DOHH2 (cell line): ENCODE measurements at regions not wholly inside any gene's neighbourhood (a gene's known extent, or its start where the extent isn't known, plus 50 kb on each side); places are given as distances from the start of the nearest gene placed in this dataset.

ENCODE experiments used
- H3F3A ChIP-seq: fragments of 200-600 bp; sonication (generic), shearing (Covaris generic); 2 replicates; pipeline ENCODE4 v1.6.0; 2016; ENCODE audit warnings: antibody characterized with exemption, mild to moderate bottlenecking; ENCODE audit not compliant: control insufficient read depth, insufficient read depth
- H3K27ac ChIP-seq: fragments of 200-600 bp; sonication (generic); 2 replicates; pipeline ENCODE4 v1.5.1; 2014; ENCODE audit warnings: low read depth, mild to moderate bottlenecking, low read length, moderate library complexity
- H3K27me3 ChIP-seq: fragments of 200-600 bp; sonication (generic); 2 replicates; pipeline ENCODE4 v1.6.1; 2014; ENCODE audit warnings: mild to moderate bottlenecking, low read length, mixed read lengths; ENCODE audit not compliant: control insufficient read depth
- H3K36me3 ChIP-seq: fragments of 200-600 bp; sonication (generic); 2 replicates; pipeline ENCODE4 v1.6.1; 2014; ENCODE audit warnings: mild to moderate bottlenecking, low read length, moderate library complexity, mixed read lengths; ENCODE audit not compliant: control insufficient read depth
- H3K4me1 ChIP-seq: fragments of 200-600 bp; sonication (generic); 2 replicates; pipeline ENCODE4 v1.6.1; 2014; ENCODE audit warnings: mild to moderate bottlenecking, low read length, mixed read lengths; ENCODE audit not compliant: control insufficient read depth
- H3K4me2 ChIP-seq: fragments of 200-600 bp; sonication (generic); 2 replicates; pipeline ENCODE4 v1.6.0; 2014; ENCODE audit warnings: mild to moderate bottlenecking, low read length, moderate library complexity
- H3K4me3 ChIP-seq: fragments of 200-600 bp; sonication (generic); 2 replicates; pipeline ENCODE4 v1.5.1; 2014; ENCODE audit warnings: mild to moderate bottlenecking, low read length, mixed read lengths
- H3K79me2 ChIP-seq: fragments of 200-600 bp; sonication (generic); 2 replicates; pipeline ENCODE4 v1.6.1; 2014; ENCODE audit warnings: mild to moderate bottlenecking, low read length, mixed read lengths; ENCODE audit not compliant: control insufficient read depth
- H3K9me2 ChIP-seq: fragments of 200-600 bp; sonication (generic); replicated peaks from 2 replicates; pipeline ENCODE4 v1.6.1; 2014; ENCODE audit warnings: mild to moderate bottlenecking, low read length, mixed read lengths; ENCODE audit not compliant: control insufficient read depth
- H3K9me3 ChIP-seq: fragments of 200-600 bp; sonication (generic); 2 replicates; pipeline ENCODE4 v1.6.1; 2014; ENCODE audit warnings: antibody characterized with exemption, low read length, mixed read lengths; ENCODE audit not compliant: control insufficient read depth, insufficient read depth
- H4K20me1 ChIP-seq: fragments of 200-600 bp; sonication (generic); 2 replicates; pipeline ENCODE4 v1.6.0; 2014; ENCODE audit warnings: low read depth, mild to moderate bottlenecking, antibody characterized with exemption, low read length, moderate library complexity; ENCODE audit not compliant: control insufficient read depth, insufficient read depth
- CTCF ChIP-seq: fragments of 200-600 bp; sonication (generic); IDR thresholded peaks from one replicate; pipeline ENCODE4 v1.5.1; 2014; ENCODE audit warnings: antibody characterized with exemption, mild to moderate bottlenecking, low read depth, low read length; ENCODE audit not compliant: poor library complexity, severe bottlenecking
- EZH2phosphoT487 ChIP-seq: fragments of 200-600 bp; sonication (generic); IDR thresholded peaks from 2 replicates; pipeline ENCODE4 v1.6.1; 2017; ENCODE audit warnings: borderline replicate concordance, mild to moderate bottlenecking, antibody characterized with exemption, low read length, moderate library complexity, mixed read lengths

GRCh38 chr7:81600608-81601007 lies 169.2 kb downstream of the HGF start:
- Histone ChIP-seq H3K36me3 (no peaks in the 10 kb centered on the region), H3K27ac (no peak overlapping the region), H3K79me2 (no peaks in the 10 kb centered on the region), H3K27me3 (no peaks in the 10 kb centered on the region), H3K4me3 (no peak overlapping the region), H3F3A (no peaks in the 10 kb centered on the region), H4K20me1 (no peaks in the 10 kb centered on the region), H3K4me2 (no peak overlapping the region), H3K4me1 (no peaks in the 10 kb centered on the region), H3K9me3 (no peaks in the 10 kb centered on the region), H3K9me2 (no peaks in the 10 kb centered on the region)
- TF ChIP-seq CTCF (no peak), EZH2phosphoT487 (no peak)

GRCh38 chr7:81598951-81599350 lies 170.9 kb downstream of the HGF start:
- H3K9me3 ChIP-seq = no peaks in the 10 kb centered on the region
- TF ChIP-seq EZH2phosphoT487 (no peak), CTCF (no peak)
- no peaks in the 10 kb centered on the region for H3K4me1 ChIP-seq
- H3K79me2 ChIP-seq = no peaks in the 10 kb centered on the region
- H3K9me2 ChIP-seq = no peaks in the 10 kb centered on the region
- no peak overlapping the region for H3K4me2 ChIP-seq
- no peak overlapping the region for H3K27ac ChIP-seq
- H3F3A ChIP-seq = no peaks in the 10 kb centered on the region
- no peak overlapping the region for H3K4me3 ChIP-seq
- H3K27me3 ChIP-seq = no peaks in the 10 kb centered on the region
- H4K20me1 ChIP-seq = no peaks in the 10 kb centered on the region
- H3K36me3 ChIP-seq = no peaks in the 10 kb centered on the region

GRCh38 chr7:81594767-81595166 lies 175.1 kb downstream of the HGF start:
- Histone ChIP-seq H3K36me3 (no peaks in the 10 kb centered on the region), H3K27ac (no peak overlapping the region), H3F3A (no peaks in the 10 kb centered on the region), H3K4me2 (no peak overlapping the region), H3K9me3 (no peaks in the 10 kb centered on the region), H3K27me3 (no peaks in the 10 kb centered on the region), H3K4me3 (no peak overlapping the region), H3K79me2 (no peaks in the 10 kb centered on the region), H3K4me1 (no peaks in the 10 kb centered on the region), H4K20me1 (no peaks in the 10 kb centered on the region), H3K9me2 (no peaks in the 10 kb centered on the region)
- TF ChIP-seq EZH2phosphoT487 = no peak
- no peak for TF ChIP-seq CTCF

GRCh38 chr7:81590131-81590530 lies 179.7 kb downstream of the HGF start:
- no peaks in the 10 kb centered on the region for H3K36me3 ChIP-seq
- H3K4me2 ChIP-seq = no peak overlapping the region
- H4K20me1 ChIP-seq = no peaks in the 10 kb centered on the region
- H3K9me2 ChIP-seq = no peaks in the 10 kb centered on the region
- H3K4me1 ChIP-seq = no peaks in the 10 kb centered on the region
- no peak overlapping the region for H3K4me3 ChIP-seq
- no peaks in the 10 kb centered on the region for H3F3A ChIP-seq
- no peaks in the 10 kb centered on the region for H3K27me3 ChIP-seq
- H3K79me2 ChIP-seq = no peaks in the 10 kb centered on the region
- TF ChIP-seq CTCF (no peak), EZH2phosphoT487 (no peak)
- no peaks in the 10 kb centered on the region for H3K9me3 ChIP-seq
- H3K27ac ChIP-seq = no peak overlapping the region
